IMR-90 (cell line): ENCODE measurements at regions not wholly inside any gene's neighbourhood (a gene's known extent, or its start where the extent isn't known, plus 50 kb on each side); places are given as distances from the start of the nearest gene placed in this dataset.

Experiments used
- ATAC-seq: fragments of 200-7000 bp; cut with Tn5 transposase; 2 replicates; pipeline ENCODE4 v1.9.1; 2020; ENCODE audit warnings: low read depth, mild to moderate bottlenecking, moderate library complexity
- BruUV-seq: library from RNA; stranded (reverse); fragments of 400-500 nt; replicated peaks from 2 replicates; lab custom pipeline; 2021; lab: Mats Ljungman, UMichigan
- CTCF ChIA-PET: fragments of 300-600 bp; formaldehyde crosslinking; extraction: SDS; loops from one replicate; lab custom pipeline; 2021; ENCODE audit warnings: antibody characterized with exemption; lab: Yijun Ruan, JAX
- POLR2A ChIA-PET: fragments of 300-600 bp; sonication (Branson Sonifier 250); formaldehyde crosslinking; loops from one replicate; lab custom pipeline; 2022; ENCODE audit warnings: antibody characterized with exemption; ENCODE audit not compliant: unreplicated experiment; lab: Charles Lee
- DNase-seq: peaks from one replicate; pipeline ENCODE4 v3.0.0; 2013
- H2AFZ ChIP-seq: replicated peaks from 2 replicates; pipeline ENCODE3; 2013; ENCODE audit warnings: low read length, mild to moderate bottlenecking; ENCODE audit not compliant: poor library complexity
- H2AK5ac ChIP-seq: 2 replicates; pipeline ENCODE4 v1.6.1; 2013; ENCODE audit warnings: low read depth, low read length, inconsistent platforms
- H2AK9ac ChIP-seq: replicated peaks from 2 replicates; pipeline ENCODE3; 2013; ENCODE audit warnings: mild to moderate bottlenecking, low read depth, low read length, moderate library complexity; ENCODE audit not compliant: poor library complexity
- H2BK120ac ChIP-seq: 2 replicates; pipeline ENCODE4 v1.6.1; 2013; ENCODE audit warnings: low read depth, low read length, inconsistent platforms
- H2BK15ac ChIP-seq: 3 replicates; pipeline ENCODE4 v1.6.1; 2013; ENCODE audit warnings: low read depth, low read length, inconsistent platforms
- H2BK20ac ChIP-seq: 2 replicates; pipeline ENCODE4 v1.6.1; 2013; ENCODE audit warnings: low read depth, mild to moderate bottlenecking, inconsistent platforms, low read length, moderate library complexity
- H2BK5ac ChIP-seq: 2 replicates; pipeline ENCODE4 v1.6.1; 2013; ENCODE audit warnings: mild to moderate bottlenecking, low read depth, low read length, inconsistent platforms; ENCODE audit not compliant: poor library complexity, severe bottlenecking
- H3K14ac ChIP-seq: replicated peaks from 2 replicates; pipeline ENCODE4 v1.6.1; 2013; ENCODE audit warnings: low read depth, low read length, inconsistent platforms
- H3K18ac ChIP-seq: 2 replicates; pipeline ENCODE4 v1.6.1; 2013; ENCODE audit warnings: low read depth, low read length, control low read depth
- H3K23ac ChIP-seq: 2 replicates; pipeline ENCODE4 v1.6.1; 2013; ENCODE audit warnings: low read depth, low read length, inconsistent platforms
- H3K27ac ChIP-seq: 2 replicates; pipeline ENCODE4 v1.5.1; 2013; ENCODE audit warnings: mild to moderate bottlenecking, control low read depth, low read length; ENCODE audit not compliant: insufficient read depth
- H3K27me3 ChIP-seq: 2 replicates; pipeline ENCODE4 v1.6.1; 2013; ENCODE audit warnings: low read length; ENCODE audit not compliant: control insufficient read depth, insufficient read depth
- H3K36me3 ChIP-seq: 2 replicates; pipeline ENCODE4 v1.6.1; 2013; ENCODE audit warnings: low read length, mixed read lengths; ENCODE audit not compliant: control insufficient read depth, insufficient read depth
- H3K4ac ChIP-seq: 2 replicates; pipeline ENCODE4 v1.6.1; 2013; ENCODE audit warnings: low read depth, low read length, inconsistent platforms
- H3K4me1 ChIP-seq: 2 replicates; pipeline ENCODE4 v1.6.1; 2013; ENCODE audit warnings: low read length, mixed read lengths; ENCODE audit not compliant: control insufficient read depth, insufficient read depth
- H3K4me2 ChIP-seq: 2 replicates; pipeline ENCODE4 v1.6.1; 2013; ENCODE audit warnings: low read depth, mild to moderate bottlenecking, control low read depth, low read length, moderate library complexity
- H3K4me3 ChIP-seq: 2 replicates; pipeline ENCODE4 v1.5.1; 2013; ENCODE audit warnings: low read depth, mild to moderate bottlenecking, control low read depth, low read length, moderate library complexity; ENCODE audit not compliant: insufficient read depth
- H3K56ac ChIP-seq: 2 replicates; pipeline ENCODE4 v1.6.1; 2013; ENCODE audit warnings: low read length, inconsistent platforms; ENCODE audit not compliant: insufficient read depth; ENCODE audit errors: extremely low read depth
- H3K79me1 ChIP-seq, 2 experiments: 2 replicates each; pipeline ENCODE4 v1.6.1; 2013; ENCODE audit warnings: low read length in 2 of 2, inconsistent platforms in 1 of 2, low read depth in 1 of 2
- H3K9ac ChIP-seq: 2 replicates; pipeline ENCODE4 v1.6.1; 2013; ENCODE audit warnings: low read depth, low read length, control low read depth
- H3K9me1 ChIP-seq: 2 replicates; pipeline ENCODE4 v1.6.1; 2013; ENCODE audit warnings: low read length, inconsistent platforms; ENCODE audit not compliant: insufficient read depth
- H3K9me3 ChIP-seq: 2 replicates; pipeline ENCODE4 v1.6.1; 2013; ENCODE audit warnings: low read length; ENCODE audit not compliant: control insufficient read depth, insufficient read depth
- H4K20me1 ChIP-seq: 2 replicates; pipeline ENCODE4 v1.6.1; 2013; ENCODE audit warnings: low read length, inconsistent platforms; ENCODE audit not compliant: insufficient read depth
- H4K5ac ChIP-seq: 2 replicates; pipeline ENCODE4 v1.6.1; 2013; ENCODE audit warnings: mild to moderate bottlenecking, low read depth, low read length, control low read depth
- H4K8ac ChIP-seq, 2 experiments: 2 replicates each; pipeline ENCODE4 v1.6.1; 2013; ENCODE audit warnings: low read depth in 2 of 2, low read length in 2 of 2, control low read depth in 1 of 2, inconsistent platforms in 1 of 2
- H4K91ac ChIP-seq: 2 replicates; pipeline ENCODE4 v1.6.1; 2013; ENCODE audit warnings: low read depth, low read length, inconsistent platforms; ENCODE audit not compliant: insufficient read depth
- BHLHE40 ChIP-seq: fragments of 150-350 bp; IDR thresholded peaks from 2 replicates; pipeline ENCODE4 v1.6.1; 2016; ENCODE audit warnings: mild to moderate bottlenecking, low read depth, low read length
- CEBPB ChIP-seq: IDR thresholded peaks from 2 replicates; pipeline ENCODE4 v1.6.1; 2012; ENCODE audit warnings: low read depth, low read length, improper control_type of control experiment
- CHD1 ChIP-seq: IDR thresholded peaks from 2 replicates; pipeline ENCODE4 v1.6.1; 2012; ENCODE audit warnings: low read depth, low read length, improper control_type of control experiment
- CTCF ChIP-seq: conservative IDR thresholded peaks from 2 replicates; pipeline ENCODE4 v1.5.1; 2012; ENCODE audit warnings: mild to moderate bottlenecking, low read depth, low read length, improper control_type of control experiment
- ELK1 ChIP-seq: fragments of 150-350 bp; IDR thresholded peaks from 2 replicates; pipeline ENCODE4 v1.6.1; 2016; ENCODE audit warnings: low read depth, mild to moderate bottlenecking, low read length, moderate library complexity, borderline replicate concordance
- FOS ChIP-seq: fragments of 150-350 bp; IDR thresholded peaks from 2 replicates; pipeline ENCODE4 v1.6.1; 2016; ENCODE audit warnings: low read depth, low read length
- MAFK ChIP-seq: IDR thresholded peaks from 2 replicates; pipeline ENCODE4 v1.6.1; 2012; ENCODE audit warnings: low read depth, low read length, improper control_type of control experiment
- MAZ ChIP-seq: IDR thresholded peaks from 2 replicates; pipeline ENCODE4 v1.6.1; 2012; ENCODE audit warnings: low read depth, mild to moderate bottlenecking, low read length, improper control_type of control experiment, moderate library complexity, borderline replicate concordance
- MXI1 ChIP-seq: IDR thresholded peaks from 2 replicates; pipeline ENCODE4 v1.6.1; 2012; ENCODE audit warnings: low read depth, mild to moderate bottlenecking, low read length, moderate library complexity, borderline replicate concordance
- NFE2L2 ChIP-seq: fragments of 150-350 bp; IDR thresholded peaks from 2 replicates; pipeline ENCODE4 v1.6.1; 2016; ENCODE audit warnings: low read depth, mild to moderate bottlenecking, low read length
- POLR2A ChIP-seq: IDR thresholded peaks from 2 replicates; pipeline ENCODE4 v1.6.1; 2012; ENCODE audit warnings: mild to moderate bottlenecking, low read depth, low read length
- RAD21 ChIP-seq: IDR thresholded peaks from 2 replicates; pipeline ENCODE4 v1.6.1; 2012; ENCODE audit warnings: low read length, improper control_type of control experiment
- RCOR1 ChIP-seq: IDR thresholded peaks from 2 replicates; pipeline ENCODE4 v1.6.1; 2012; ENCODE audit warnings: mild to moderate bottlenecking, low read length, improper control_type of control experiment; ENCODE audit not compliant: insufficient replicate concordance
- RFX5 ChIP-seq: IDR thresholded peaks from 2 replicates; pipeline ENCODE4 v1.8.0; 2012; ENCODE audit warnings: low read depth, mild to moderate bottlenecking, low read length, moderate library complexity
- SMC3 ChIP-seq: fragments of 150-350 bp; IDR thresholded peaks from 2 replicates; pipeline ENCODE4 v1.6.1; 2016; ENCODE audit warnings: low read depth, mild to moderate bottlenecking, antibody characterized with exemption, low read length, moderate library complexity
- WGBS, 2 experiments: methylation state at CpG; one replicate each; pipeline versions ENCODE4 v1.1.5 to v1.1.7; 2013; ENCODE audit warnings: missing lambda C conversion rate in 2 of 2; ENCODE audit not compliant: insufficient read length in 1 of 2; ENCODE audit errors: extremely low coverage in 2 of 2; 5-methylcytosine and 5-hydroxymethylcytosine counted together
- dilution Hi-C: fragments of 300-500 bp; cut with HindIII; formaldehyde crosslinking; loops from one replicate; pipeline ENCODE4 v1.14.3; 2018; ENCODE audit warnings: low sequenced_read_pairs; ENCODE audit not compliant: unreplicated experiment
- in situ Hi-C: fragments of 300-500 bp; cut with MboI; formaldehyde crosslinking; loops from 3 replicates; pipeline ENCODE4 v1.14.3; 2019; ENCODE audit warnings: low sequenced_read_pairs, inconsistent platforms, mixed read lengths
- intact Hi-C: fragments of 100-400 bp; cut with micrococcal nuclease; formaldehyde crosslinking; loops from 2 replicates; pipeline ENCODE4 v1.10.0; 2022
- TF ChIP-seq, protein P1 (sequence below): fragments of 150-350 bp; IDR thresholded peaks from 2 replicates; pipeline ENCODE4 v1.6.1; 2017; ENCODE audit warnings: mild to moderate bottlenecking, antibody characterized with exemption, low read length, low read depth

DNA sequence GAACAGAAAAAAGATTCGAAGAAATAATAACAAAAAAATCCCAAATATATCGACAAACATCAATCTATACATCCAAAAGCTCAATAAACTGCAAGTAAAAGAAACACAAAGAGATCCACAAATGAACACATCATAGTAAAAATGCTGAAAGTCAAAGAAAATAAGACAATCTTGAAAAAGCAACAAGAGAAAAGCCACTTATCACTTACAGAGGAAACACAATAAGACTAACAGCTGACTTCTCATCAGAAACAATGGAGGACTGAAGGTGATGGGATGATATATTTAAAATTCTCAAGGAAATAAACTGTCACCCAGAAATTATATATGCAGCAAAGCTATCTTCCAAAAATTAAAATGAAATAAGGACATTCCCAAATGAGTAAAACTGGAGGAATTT, 140.3 kb downstream of the NDUFA10 start:
- Histone ChIP-seq H3K18ac (no peak overlapping the region), H4K8ac (no peak overlapping the region), H3K4me1 (no peaks in the 10 kb centered on the region), H4K91ac (no peak overlapping the region), H3K9me3 (peaks cover 14% of the 10 kb centered on the region), H2BK120ac (no peak overlapping the region), H4K5ac (no peak overlapping the region), H3K4me2 (no peak overlapping the region), H2AK5ac (no peak overlapping the region), H3K4me3 (no peak overlapping the region), H3K27me3 (no peaks in the 10 kb centered on the region), H3K36me3 (no peaks in the 10 kb centered on the region), H3K9me1 (no peaks in the 10 kb centered on the region), H3K23ac (no peak overlapping the region), H2AFZ (no peak overlapping the region), H2AK9ac (no peak overlapping the region), H3K4ac (no peak overlapping the region), H2BK15ac (no peak overlapping the region), H4K20me1 (no peaks in the 10 kb centered on the region), H3K14ac (no peak overlapping the region), H3K79me1 (no peaks in the 10 kb centered on the region), H2BK20ac (no peak overlapping the region), H2BK5ac (no peak overlapping the region), H3K27ac (no peak overlapping the region), H3K9ac (no peak overlapping the region), H3K56ac (no peak overlapping the region)
- DNase-seq (no peak), ATAC-seq (no peak)
- ChIA-PET CTCF (no interaction called here), POLR2A (no interaction called here)
- WGBS, 2 experiments: no CpG with 5 or more reads among the region's 2 CpGs
- intact Hi-C loops: loop anchor here (10.0 kb wide), 1 partner anchor 850 kb away; no protein-coding TSS in a partner anchor
- BruUV-seq: no TSS peak
- in situ Hi-C loops: no loop called here
- TF ChIP-seq ELK1 (no peak), MAFK (no peak), RCOR1 (no peak), MAZ (no peak), NFE2L2 (no peak), FOS (no peak), RAD21 (no peak), BHLHE40 (no peak), SMC3 (no peak), RFX5 (no peak), CHD1 (no peak), MXI1 (no peak), CTCF (no peak), CEBPB (no peak), POLR2A (no peak)
- TF ChIP-seq, protein P1, sequence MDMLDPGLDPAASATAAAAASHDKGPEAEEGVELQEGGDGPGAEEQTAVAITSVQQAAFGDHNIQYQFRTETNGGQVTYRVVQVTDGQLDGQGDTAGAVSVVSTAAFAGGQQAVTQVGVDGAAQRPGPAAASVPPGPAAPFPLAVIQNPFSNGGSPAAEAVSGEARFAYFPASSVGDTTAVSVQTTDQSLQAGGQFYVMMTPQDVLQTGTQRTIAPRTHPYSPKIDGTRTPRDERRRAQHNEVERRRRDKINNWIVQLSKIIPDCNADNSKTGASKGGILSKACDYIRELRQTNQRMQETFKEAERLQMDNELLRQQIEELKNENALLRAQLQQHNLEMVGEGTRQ: no peak
- dilution Hi-C loops: no loop called here
